CD14-positive monocyte (primary cell): ENCODE measurements at regions not wholly inside any gene's neighbourhood (a gene's known extent, or its start where the extent isn't known, plus 50 kb on each side); places are given as distances from the start of the nearest gene placed in this dataset.

ENCODE experiments used
- DNase-seq, 3 donors: peaks; one replicate each; pipeline ENCODE4 v3.0.0-alpha.2; 2011 to 2022
- H2AFZ ChIP-seq: 2 replicates; pipeline ENCODE4 v1.6.0; 2012; ENCODE audit warnings: mild to moderate bottlenecking, low read depth, low read length, inconsistent platforms; ENCODE audit not compliant: insufficient read depth, poor library complexity, severe bottlenecking
- H3K27ac ChIP-seq, 2 donors: 1 replicate in 1 of 2; 2 replicates in 1 of 2; pipeline ENCODE4 v1.5.1; 2012 to 2013; ENCODE audit warnings: low read length in 2 of 2, control low read depth in 1 of 2, inconsistent platforms in 1 of 2, low read depth in 1 of 2, mild to moderate bottlenecking in 1 of 2
- H3K27me3 ChIP-seq, 2 donors: one replicate each; pipeline versions ENCODE4 v1.6.0 to v1.6.1; 2011 to 2013; ENCODE audit warnings: low read length in 2 of 2; ENCODE audit not compliant: control insufficient read depth in 2 of 2, insufficient read depth in 2 of 2
- H3K36me3 ChIP-seq, 2 donors: replicated peaks in 1 of 2; 1 replicate in 1 of 2; 2 replicates in 1 of 2; pipeline versions ENCODE4 v1.5.1 to v1.6.1; 2012 to 2013; ENCODE audit warnings: low read length in 2 of 2, control low read depth in 1 of 2, inconsistent platforms in 1 of 2, mild to moderate bottlenecking in 1 of 2; ENCODE audit not compliant: insufficient read depth in 2 of 2, control insufficient read depth in 1 of 2
- H3K4me1 ChIP-seq, 2 donors: 1 replicate in 1 of 2; 2 replicates in 1 of 2; pipeline versions ENCODE4 v1.5.1 to v1.6.1; 2012 to 2013; ENCODE audit warnings: low read length in 2 of 2, control low read depth in 1 of 2, inconsistent platforms in 1 of 2, mild to moderate bottlenecking in 1 of 2, moderate library complexity in 1 of 2; ENCODE audit not compliant: insufficient read depth in 2 of 2, control insufficient read depth in 1 of 2
- H3K4me2 ChIP-seq: replicated peaks from 2 replicates; pipeline ENCODE3; 2012; ENCODE audit warnings: low read length, moderate library complexity, mild to moderate bottlenecking; ENCODE audit not compliant: poor library complexity, severe bottlenecking; ENCODE audit errors: extremely low read depth
- H3K4me3 ChIP-seq, 3 experiments: fragments of 200-600 bp in 1 of 3; sonication (generic) in 1 of 3; replicated peaks in 1 of 3; 1 replicate in 2 of 3; 2 replicates in 1 of 3; pipeline ENCODE4 v1.5.1; 2011 to 2013; ENCODE audit warnings: low read length in 3 of 3, mild to moderate bottlenecking in 3 of 3, control low read depth in 2 of 3, low read depth in 2 of 3, inconsistent platforms in 1 of 3, moderate library complexity in 1 of 3
- H3K79me2 ChIP-seq: 2 replicates; pipeline ENCODE4 v1.6.0; 2012; ENCODE audit warnings: mild to moderate bottlenecking, control low read depth, inconsistent platforms, low read length, moderate library complexity; ENCODE audit not compliant: insufficient read depth
- H3K9ac ChIP-seq: 2 replicates; pipeline ENCODE4 v1.6.0; 2017; ENCODE audit warnings: low read length, mild to moderate bottlenecking; ENCODE audit not compliant: insufficient read depth, poor library complexity, severe bottlenecking
- H3K9me3 ChIP-seq, 2 donors: replicated peaks in 1 of 2; 1 replicate in 1 of 2; 2 replicates in 1 of 2; pipeline versions ENCODE4 v1.5.1 to v1.6.1; 2012 to 2013; ENCODE audit warnings: low read length in 2 of 2, control low read depth in 1 of 2; ENCODE audit not compliant: control insufficient read depth in 1 of 2, insufficient read depth in 1 of 2
- H4K20me1 ChIP-seq: 2 replicates; pipeline ENCODE4 v1.6.0; 2012; ENCODE audit warnings: mild to moderate bottlenecking, low read length, control low read depth, moderate library complexity; ENCODE audit not compliant: insufficient read depth
- H3K27ac Mint-ChIP-seq, 7 donors: one replicate each; pipeline ENCODE4 v1.8.0; 2020; ENCODE audit warnings: mild to moderate bottlenecking in 7 of 7, mixed read lengths in 7 of 7, moderate library complexity in 6 of 7, inconsistent platforms in 2 of 7
- H3K27me3 Mint-ChIP-seq, 3 donors: one replicate each; pipeline ENCODE4 v1.8.0; 2021 to 2022; ENCODE audit warnings: low read depth in 3 of 3, mild to moderate bottlenecking in 3 of 3, mixed read lengths in 3 of 3, moderate library complexity in 3 of 3, inconsistent platforms in 1 of 3
- H3K36me3 Mint-ChIP-seq, 2 donors: one replicate each; pipeline ENCODE4 v1.8.0; 2020; ENCODE audit warnings: mixed read lengths in 2 of 2, inconsistent platforms in 1 of 2, mild to moderate bottlenecking in 1 of 2
- H3K4me1 Mint-ChIP-seq: one replicate; pipeline ENCODE4 v1.8.0; 2020; ENCODE audit warnings: mild to moderate bottlenecking, mixed read lengths
- H3K4me3 Mint-ChIP-seq, 2 donors: one replicate each; pipeline ENCODE4 v1.8.0; 2020; ENCODE audit warnings: mild to moderate bottlenecking in 2 of 2, mixed read lengths in 2 of 2, moderate library complexity in 1 of 2
- H3K9me3 Mint-ChIP-seq, 7 donors: one replicate each; pipeline ENCODE4 v1.8.0; 2020 to 2022; ENCODE audit warnings: mixed read lengths in 7 of 7, mild to moderate bottlenecking in 6 of 7, moderate library complexity in 6 of 7, inconsistent platforms in 2 of 7
- CTCF ChIP-seq: fragments of 200-600 bp; IDR thresholded peaks from one replicate; pipeline ENCODE4 v1.8.0; 2022; ENCODE audit warnings: antibody characterized with exemption, mild to moderate bottlenecking
- WGBS: methylation state at CpG from one replicate; pipeline ENCODE4 v1.1.5; 2013; ENCODE audit warnings: missing lambda C conversion rate; ENCODE audit not compliant: insufficient coverage; 5-methylcytosine and 5-hydroxymethylcytosine counted together
- intact Hi-C, 2 donors: fragments of 100-400 bp; cut with micrococcal nuclease; formaldehyde crosslinking; loops; one replicate each; pipeline versions ENCODE4 v1.15.0 to v1.15.1; 2023

- Mint-ChIP-seq H3K27ac (no peak overlapping the region), H3K27me3 (peaks cover 2 to 6% (median 3%) of the 10 kb centered on the region in 3 donors), H3K36me3 (no peaks in the 10 kb centered on the region), H3K9me3 (peaks cover 0 to 8% (median 2%) of the 10 kb centered on the region in 7 donors), H3K4me3 (peak overlapping the region in 1 of 2 donors; percentile 13), H3K4me1 (peaks cover 1% of the 10 kb centered on the region)
- H3K4me2 ChIP-seq, result no peak overlapping the region
- H4K20me1 ChIP-seq, result no peaks in the 10 kb centered on the region
- no peaks in the 10 kb centered on the region for H3K27me3 ChIP-seq
- 100% methylated on average over 3 of the region's 5 CpGs for WGBS
- H3K27ac ChIP-seq, result no peak overlapping the region
- intact Hi-C loops, result no loop called here
- no peak for TF ChIP-seq CTCF
- H3K4me3 ChIP-seq, result no peak overlapping the region
- no peaks in the 10 kb centered on the region for H3K79me2 ChIP-seq
- no peaks in the 10 kb centered on the region for H3K9me3 ChIP-seq
- H2AFZ ChIP-seq, result no peak overlapping the region
- H3K9ac ChIP-seq, result no peak overlapping the region
- no peaks in the 10 kb centered on the region for H3K36me3 ChIP-seq
- H3K4me1 ChIP-seq, result no peaks in the 10 kb centered on the region
- DNase-seq, result no peak
These were observed 185.4 kb upstream of the ZFHX3 start for GRCh38 chr16:73233329-73233765.

GRCh38 chr16:73232555-73233328 is 184.8 kb upstream of the ZFHX3 start:
- no peaks in the 10 kb centered on the region for H3K79me2 ChIP-seq
- H3K9ac ChIP-seq, result no peak overlapping the region
- H3K4me2 ChIP-seq, result no peak overlapping the region
- intact Hi-C loops, result no loop called here
- Mint-ChIP-seq H3K4me1 (peaks cover under 1% of the 10 kb centered on the region), H3K4me3 (peak overlapping the region in 1 of 2 donors; percentile 13), H3K36me3 (no peaks in the 10 kb centered on the region), H3K27ac (peak overlapping the region in 1 of 7 donors; percentile 74), H3K9me3 (peaks cover 0 to 8% (median 1%) of the 10 kb centered on the region in 7 donors), H3K27me3 (peaks cover 2 to 6% (median 3%) of the 10 kb centered on the region in 3 donors)
- no peaks in the 10 kb centered on the region for H3K9me3 ChIP-seq
- no peaks in the 10 kb centered on the region for H3K36me3 ChIP-seq
- no peak for TF ChIP-seq CTCF
- H3K27me3 ChIP-seq, result no peaks in the 10 kb centered on the region
- no peaks in the 10 kb centered on the region for H4K20me1 ChIP-seq
- H3K4me1 ChIP-seq, result no peaks in the 10 kb centered on the region
- 95% methylated on average over 13 of the region's 27 CpGs for WGBS
- no peak overlapping the region for H2AFZ ChIP-seq
- H3K27ac ChIP-seq, result no peak overlapping the region
- no peak for DNase-seq
- no peak overlapping the region for H3K4me3 ChIP-seq
